Muscle of leg (tissue), 3 donors: ENCODE measurements at regions not wholly inside any gene's neighbourhood (a gene's known extent, or its start where the extent isn't known, plus 50 kb on each side); places are given as distances from the start of the nearest gene placed in this dataset.
"Not testable (repeated sequence)": the region's sequence is repeated elsewhere in the genome, so short reads cannot be mapped to it uniquely, and the experiment has no call there.

Experiments
- DNase-seq: peaks from one replicate; pipeline ENCODE4 v3.0.0; 2013
- H3K27ac ChIP-seq: one replicate; pipeline ENCODE4 v1.5.1; 2013; ENCODE audit warnings: mild to moderate bottlenecking, low read length, control low read depth
- H3K27me3 ChIP-seq: one replicate; pipeline ENCODE4 v1.6.1; 2013; ENCODE audit warnings: low read length; ENCODE audit not compliant: control insufficient read depth, insufficient read depth
- H3K36me3 ChIP-seq: one replicate; pipeline ENCODE4 v1.6.1; 2013; ENCODE audit warnings: low read length; ENCODE audit not compliant: control insufficient read depth, insufficient read depth
- H3K4me1 ChIP-seq: one replicate; pipeline ENCODE4 v1.6.1; 2013; ENCODE audit warnings: low read length; ENCODE audit not compliant: control insufficient read depth, insufficient read depth
- H3K4me3 ChIP-seq: one replicate; pipeline ENCODE4 v1.5.1; 2013; ENCODE audit warnings: low read length, control low read depth
- H3K9me3 ChIP-seq: replicated peaks from 2 replicates; pipeline ENCODE4 v1.6.1; 2013; ENCODE audit warnings: low read depth, low read length; ENCODE audit not compliant: control insufficient read depth
- WGBS: methylation state at CpG from one replicate; pipeline ENCODE4 v1.1.5; 2013; ENCODE audit warnings: missing lambda C conversion rate; ENCODE audit not compliant: insufficient coverage; 5-methylcytosine and 5-hydroxymethylcytosine counted together

DNA sequence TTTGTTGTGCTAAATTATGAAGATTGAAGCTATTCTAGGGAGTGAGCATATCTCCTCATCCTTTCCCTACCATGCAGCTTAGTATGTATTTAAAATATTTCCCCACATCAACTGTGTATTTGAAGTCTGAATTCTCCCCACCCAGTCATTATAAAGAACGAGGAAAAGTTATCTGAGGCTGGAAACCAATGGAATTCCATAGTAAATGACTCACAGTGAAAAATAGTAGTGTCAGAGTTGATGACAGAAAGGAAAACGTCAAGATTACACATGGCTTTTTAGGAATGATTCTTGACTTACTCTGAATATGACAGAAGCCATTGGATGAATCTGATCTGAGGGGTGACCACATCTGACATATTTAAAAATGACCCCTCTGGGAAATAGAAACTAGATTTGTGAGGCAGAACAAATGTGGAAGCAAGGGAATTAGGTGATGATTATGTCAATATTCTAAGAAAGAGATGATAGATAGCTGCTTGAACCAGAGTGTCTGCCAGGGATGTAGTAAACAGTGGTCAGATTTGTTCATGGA, 1768.9 kb upstream of the CDH9 start:
- WGBS = 40% methylated on average over 1 of the region's 2 CpGs
- Histone ChIP-seq H3K9me3 (peaks cover 17% of the 10 kb centered on the region), H3K36me3 (no peaks in the 10 kb centered on the region), H3K4me3 (no peak overlapping the region), H3K27me3 (no peaks in the 10 kb centered on the region), H3K27ac (no peak overlapping the region), H3K4me1 (no peaks in the 10 kb centered on the region)
- DNase-seq = no peak

DNA sequence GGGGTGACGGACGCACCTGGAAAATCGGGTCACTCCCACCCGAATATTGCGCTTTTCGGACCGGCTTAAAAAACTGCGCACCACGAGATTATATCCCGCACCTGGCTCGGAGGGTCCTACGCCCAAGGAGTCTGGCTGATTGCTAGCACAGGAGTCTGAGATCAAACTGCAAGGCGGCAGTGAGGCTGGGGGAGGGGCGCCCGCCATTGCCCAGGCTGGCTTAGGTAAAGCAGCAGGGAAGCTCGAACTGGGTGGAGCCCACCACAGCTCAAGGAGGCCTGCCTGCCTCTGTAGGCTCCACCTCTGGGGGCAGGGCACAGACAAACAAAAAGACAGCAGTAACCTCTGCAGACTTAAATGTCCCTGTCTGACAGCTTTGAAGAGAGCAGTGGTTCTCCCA, 1760.6 kb upstream of the CDH9 start:
- not testable (repeated sequence) for H3K4me1 ChIP-seq, H3K36me3 ChIP-seq, H3K27ac ChIP-seq, H3K9me3 ChIP-seq, H3K4me3 ChIP-seq, H3K27me3 ChIP-seq, DNase-seq
- 95% methylated on average over 9 of the region's 16 CpGs for WGBS

DNA sequence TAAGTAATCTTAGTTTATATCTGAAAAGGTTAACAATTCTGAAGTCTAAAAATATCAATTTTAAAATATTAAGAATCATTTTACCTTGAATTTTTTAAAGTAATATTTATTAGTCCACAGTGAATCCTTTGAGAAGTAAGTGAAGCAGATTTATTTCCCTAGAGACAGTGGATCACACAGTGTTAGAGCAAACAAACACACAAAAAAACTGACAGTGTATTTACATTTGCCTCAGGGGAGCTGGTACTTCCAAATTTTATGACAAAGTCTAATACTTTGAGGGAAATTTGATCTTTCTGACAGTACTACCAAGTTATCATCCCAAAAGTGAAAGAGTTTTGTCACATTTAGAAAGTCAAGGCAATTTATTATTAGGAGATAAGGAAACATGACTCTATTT, 1750.6 kb upstream of the CDH9 start:
- H3K27me3 ChIP-seq = no peaks in the 10 kb centered on the region
- H3K4me3 ChIP-seq = no peak overlapping the region
- H3K27ac ChIP-seq = no peak overlapping the region
- no peaks in the 10 kb centered on the region for H3K4me1 ChIP-seq
- no peak for DNase-seq
- no peaks in the 10 kb centered on the region for H3K36me3 ChIP-seq
- H3K9me3 ChIP-seq = no peaks in the 10 kb centered on the region

DNA sequence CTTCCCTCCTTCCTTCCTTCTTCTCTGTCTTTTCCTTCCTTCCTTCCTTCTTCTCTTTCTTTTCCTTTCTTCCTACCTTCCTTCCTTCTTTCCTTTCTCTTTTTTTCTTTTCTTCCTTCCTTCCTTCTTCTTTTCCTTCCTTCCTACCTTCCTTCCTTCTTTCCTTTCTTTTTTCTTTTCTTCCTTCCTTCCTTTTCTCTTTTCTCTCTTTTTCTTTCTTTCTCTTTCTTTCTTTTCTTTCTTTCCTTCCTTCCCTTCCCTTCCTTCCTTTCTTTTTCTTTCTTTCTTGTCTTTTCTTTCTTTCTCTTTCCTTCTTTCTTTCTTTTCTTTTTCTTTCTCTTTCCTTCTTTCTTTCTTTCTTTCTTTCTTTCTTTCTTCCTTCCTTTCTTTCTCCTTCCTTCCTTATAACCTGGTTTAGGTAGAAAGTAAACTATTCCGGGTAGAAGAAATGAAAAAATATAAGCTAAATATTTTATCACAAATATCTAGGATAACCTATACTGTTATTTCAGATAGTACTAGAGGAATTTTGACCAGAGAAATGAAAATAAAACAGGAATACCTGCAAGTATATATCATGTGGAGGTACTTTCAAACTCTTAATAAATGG, 1741.8 kb upstream of the CDH9 start:
- no peak overlapping the region for H3K4me3 ChIP-seq
- no peaks in the 10 kb centered on the region for H3K27me3 ChIP-seq
- DNase-seq = no peak
- no peaks in the 10 kb centered on the region for H3K36me3 ChIP-seq
- no CpG with 5 or more reads among the region's 1 CpG for WGBS
- H3K9me3 ChIP-seq = no peaks in the 10 kb centered on the region
- H3K4me1 ChIP-seq = no peaks in the 10 kb centered on the region
- H3K27ac ChIP-seq = no peak overlapping the region

DNA sequence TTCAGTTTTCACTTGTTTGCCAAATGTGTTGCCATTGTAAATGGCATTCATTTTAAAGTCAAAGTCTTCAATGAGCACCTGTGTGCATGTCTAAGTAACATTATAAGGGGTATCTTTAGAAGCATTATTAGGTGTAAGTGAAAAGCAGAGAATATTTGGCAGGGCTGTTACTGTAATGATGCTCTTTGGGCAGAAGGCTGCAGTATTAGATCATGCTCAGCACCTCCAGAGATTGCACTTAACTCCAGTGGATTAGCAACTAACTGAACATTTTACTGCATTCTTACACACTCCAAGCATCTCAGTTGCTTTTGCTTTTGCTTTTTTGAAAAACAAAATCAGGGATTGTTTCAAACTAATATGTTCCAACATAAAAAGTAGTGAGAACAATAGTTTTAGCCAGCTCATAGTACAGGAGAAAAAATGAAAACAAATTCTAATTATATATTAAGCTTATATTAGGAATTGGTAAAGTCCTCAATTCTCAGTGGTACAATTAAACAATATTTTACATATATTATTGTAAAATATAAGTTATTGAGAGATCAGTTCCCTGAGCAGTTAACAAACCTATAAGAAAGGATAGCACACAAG, 1740.9 kb upstream of the CDH9 start:
- H3K4me1 ChIP-seq = no peaks in the 10 kb centered on the region
- H3K9me3 ChIP-seq = no peaks in the 10 kb centered on the region
- no peak overlapping the region for H3K27ac ChIP-seq
- no peaks in the 10 kb centered on the region for H3K36me3 ChIP-seq
- H3K27me3 ChIP-seq = no peaks in the 10 kb centered on the region
- H3K4me3 ChIP-seq = no peak overlapping the region
- DNase-seq = peak; percentile 37

- Histone ChIP-seq H3K27me3 (no peaks in the 10 kb centered on the region), H3K27ac (no peak overlapping the region), H3K36me3 (no peaks in the 10 kb centered on the region), H3K4me3 (no peak overlapping the region), H3K4me1 (no peaks in the 10 kb centered on the region), H3K9me3 (no peaks in the 10 kb centered on the region)
- no peak for DNase-seq
- whole genome bisulfite sequencing = no CpG with 5 or more reads among the region's 4 CpGs
These were observed 1731.9 kb upstream of the CDH9 start for GRCh38 chr5:28770307-28770706.

DNA sequence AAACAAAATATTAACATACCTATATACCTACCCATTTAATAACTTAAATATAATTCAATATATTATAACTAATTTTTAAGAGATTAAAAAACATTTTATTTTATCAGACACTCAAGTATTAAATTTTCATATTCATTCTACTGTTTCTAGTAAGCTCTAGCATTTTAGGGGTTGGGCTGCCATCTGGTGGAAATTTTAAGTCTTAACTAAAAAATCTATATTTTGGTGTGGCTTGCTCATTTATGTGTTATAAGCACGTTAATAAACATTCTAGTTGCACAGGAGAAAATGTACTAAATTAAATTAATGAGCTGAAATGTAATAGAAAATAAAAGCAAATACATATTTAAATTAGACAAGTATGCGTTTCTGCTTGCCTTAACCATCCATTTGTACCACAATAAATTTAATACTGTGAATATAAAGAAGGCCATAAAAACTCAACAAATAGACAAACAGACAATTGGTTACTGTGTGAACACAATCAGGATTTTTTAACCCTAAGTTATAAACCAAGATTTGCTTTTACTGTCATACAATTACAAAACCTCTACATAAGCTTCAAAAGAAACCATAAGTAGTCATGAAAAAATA, 1728.3 kb upstream of the CDH9 start:
- H3K36me3 ChIP-seq = no peaks in the 10 kb centered on the region
- no peaks in the 10 kb centered on the region for H3K27me3 ChIP-seq
- no peaks in the 10 kb centered on the region for H3K9me3 ChIP-seq
- DNase-seq = peak; percentile 57
- H3K4me1 ChIP-seq = no peaks in the 10 kb centered on the region
- no peak overlapping the region for H3K27ac ChIP-seq
- no peak overlapping the region for H3K4me3 ChIP-seq
- WGBS = no CpG with 5 or more reads among the region's 2 CpGs

GRCh38 chr5:28751396-28751795, 1713.0 kb upstream of the CDH9 start:
- H3K36me3 ChIP-seq = no peaks in the 10 kb centered on the region
- H3K4me3 ChIP-seq = no peak overlapping the region
- no peaks in the 10 kb centered on the region for H3K27me3 ChIP-seq
- no peaks in the 10 kb centered on the region for H3K4me1 ChIP-seq
- no peak overlapping the region for H3K27ac ChIP-seq
- no peaks in the 10 kb centered on the region for H3K9me3 ChIP-seq
- WGBS = 0% methylated on average over 1 of the region's 4 CpGs
- DNase-seq = no peak

GRCh38 chr5:28750251-28750650, 1711.9 kb upstream of the CDH9 start:
- H3K27me3 ChIP-seq = no peaks in the 10 kb centered on the region
- no peaks in the 10 kb centered on the region for H3K36me3 ChIP-seq
- H3K4me1 ChIP-seq = no peaks in the 10 kb centered on the region
- H3K27ac ChIP-seq = no peak overlapping the region
- DNase-seq = no peak
- H3K9me3 ChIP-seq = no peaks in the 10 kb centered on the region
- no peak overlapping the region for H3K4me3 ChIP-seq

DNA sequence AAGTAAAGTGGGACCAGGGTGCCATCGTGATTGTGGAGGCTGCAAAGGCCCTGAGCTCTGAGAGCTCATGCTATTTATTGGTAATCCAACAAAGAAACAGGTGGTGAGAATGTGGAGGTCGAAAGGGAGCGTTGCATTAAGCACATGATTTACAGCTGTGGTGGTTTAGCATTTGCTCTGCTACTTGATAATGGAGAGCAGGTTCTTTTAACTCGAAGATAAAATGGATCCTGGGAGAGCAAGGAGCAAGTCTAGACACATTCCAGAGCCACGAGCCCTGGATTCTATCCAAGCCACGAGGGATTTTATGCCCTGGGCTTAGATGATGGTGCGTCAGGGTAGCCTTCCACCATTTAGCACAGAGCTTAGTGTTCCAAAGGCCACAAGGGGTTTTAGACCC, 1710.1 kb upstream of the CDH9 start:
- H3K9me3 ChIP-seq = no peaks in the 10 kb centered on the region
- H3K4me3 ChIP-seq = no peak overlapping the region
- H3K27me3 ChIP-seq = no peaks in the 10 kb centered on the region
- 31% methylated on average over 6 of the region's 7 CpGs for WGBS
- H3K27ac ChIP-seq = no peak overlapping the region
- H3K36me3 ChIP-seq = no peaks in the 10 kb centered on the region
- no peak for DNase-seq
- H3K4me1 ChIP-seq = no peaks in the 10 kb centered on the region

DNA sequence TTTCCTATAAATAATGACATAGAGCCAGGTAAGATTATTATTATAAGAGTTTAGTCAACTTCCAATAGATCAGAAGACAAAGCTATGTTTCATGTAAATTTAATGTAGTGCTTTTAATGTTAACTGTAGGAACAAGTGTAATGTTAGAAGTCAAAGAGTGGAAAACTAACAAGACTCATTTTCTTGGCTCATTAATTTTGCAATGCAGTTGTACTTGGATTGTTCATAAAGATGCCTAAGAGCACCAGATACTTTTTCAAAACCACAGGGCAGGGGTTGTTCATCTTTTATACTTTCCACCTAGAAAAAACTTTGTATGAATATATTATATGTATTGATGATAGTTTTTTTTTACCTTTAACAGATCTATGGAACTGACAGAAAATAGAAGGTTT, 1705.3 kb upstream of the CDH9 start:
- Histone ChIP-seq H3K27ac (no peak overlapping the region), H3K4me3 (no peak overlapping the region), H3K4me1 (no peaks in the 10 kb centered on the region), H3K27me3 (no peaks in the 10 kb centered on the region), H3K36me3 (no peaks in the 10 kb centered on the region), H3K9me3 (no peaks in the 10 kb centered on the region)
- DNase-seq = no peak
